ENCODE measurements at regions not wholly inside any gene's neighbourhood (a gene's known extent, or its start where the extent isn't known, plus 50 kb on each side); places are given as distances from the start of the nearest gene placed in this dataset.

DNA sequence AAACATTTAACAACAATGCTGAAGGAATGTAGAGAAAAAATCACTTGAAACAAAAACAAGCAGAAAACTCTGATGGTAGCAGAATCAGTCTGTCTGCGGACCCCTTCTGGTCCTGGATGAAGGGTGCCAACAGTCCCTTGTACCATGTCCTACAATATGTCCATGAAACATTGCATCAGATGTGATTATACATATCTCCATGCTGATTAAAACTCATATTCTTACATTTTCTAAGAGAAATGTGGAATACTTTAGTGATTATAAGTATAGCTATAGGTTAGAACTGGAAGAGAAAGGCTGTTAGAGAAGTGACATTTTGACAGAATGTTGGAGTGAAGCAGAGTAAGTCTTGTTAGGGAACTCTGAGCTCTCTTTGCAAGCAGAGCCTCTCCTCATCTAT, 286.1 kb downstream of the SH3GL2 start:
- Histone ChIP-seq H3K36me3 (replicated peaks) (no peaks in the 10 kb centered on the region), H3K4me3 (ENCODE audit: low read depth, low read length) (no peak overlapping the region), H3K27ac (no peak overlapping the region), H3K27me3 (replicated peaks) (no peaks in the 10 kb centered on the region)
- DNase-seq = no peak
- in situ Hi-C loops (cut with HindIII; ENCODE audit: low pct_ligation_motif_present, low sequenced_read_pairs) = no loop called here
- TF ChIP-seq, protein P1, sequence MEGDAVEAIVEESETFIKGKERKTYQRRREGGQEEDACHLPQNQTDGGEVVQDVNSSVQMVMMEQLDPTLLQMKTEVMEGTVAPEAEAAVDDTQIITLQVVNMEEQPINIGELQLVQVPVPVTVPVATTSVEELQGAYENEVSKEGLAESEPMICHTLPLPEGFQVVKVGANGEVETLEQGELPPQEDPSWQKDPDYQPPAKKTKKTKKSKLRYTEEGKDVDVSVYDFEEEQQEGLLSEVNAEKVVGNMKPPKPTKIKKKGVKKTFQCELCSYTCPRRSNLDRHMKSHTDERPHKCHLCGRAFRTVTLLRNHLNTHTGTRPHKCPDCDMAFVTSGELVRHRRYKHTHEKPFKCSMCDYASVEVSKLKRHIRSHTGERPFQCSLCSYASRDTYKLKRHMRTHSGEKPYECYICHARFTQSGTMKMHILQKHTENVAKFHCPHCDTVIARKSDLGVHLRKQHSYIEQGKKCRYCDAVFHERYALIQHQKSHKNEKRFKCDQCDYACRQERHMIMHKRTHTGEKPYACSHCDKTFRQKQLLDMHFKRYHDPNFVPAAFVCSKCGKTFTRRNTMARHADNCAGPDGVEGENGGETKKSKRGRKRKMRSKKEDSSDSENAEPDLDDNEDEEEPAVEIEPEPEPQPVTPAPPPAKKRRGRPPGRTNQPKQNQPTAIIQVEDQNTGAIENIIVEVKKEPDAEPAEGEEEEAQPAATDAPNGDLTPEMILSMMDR (IDR thresholded peaks at IDR 0.05; ENCODE audit: low read depth, low read length, missing control alignments) = no peak

DNA sequence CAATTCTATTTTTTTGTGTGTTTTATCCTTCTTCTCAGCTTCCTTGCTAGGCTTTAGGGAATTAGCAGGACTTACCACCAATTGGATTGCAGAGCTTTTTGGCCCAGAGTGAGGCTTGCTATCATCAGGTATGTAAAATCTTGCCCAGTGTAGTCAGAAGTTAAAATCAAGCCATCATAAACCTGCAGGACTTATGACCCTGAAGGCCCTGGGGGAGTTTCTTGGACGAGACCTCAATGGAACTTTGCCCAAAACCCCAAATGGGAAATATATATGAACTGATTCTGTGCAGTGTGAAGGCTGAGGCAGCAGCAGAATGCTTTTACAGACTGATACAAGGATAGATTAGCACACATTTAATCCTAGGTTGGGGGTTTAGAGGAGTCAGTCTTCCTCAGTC, 287.0 kb downstream of the SH3GL2 start:
- in situ Hi-C loops (cut with HindIII; ENCODE audit: low pct_ligation_motif_present, low sequenced_read_pairs) = no loop called here
- H3K27me3 ChIP-seq (replicated peaks) = no peaks in the 10 kb centered on the region
- H3K27ac ChIP-seq = no peak overlapping the region
- no peak for DNase-seq
- H3K4me3 ChIP-seq (ENCODE audit: low read depth, low read length) = no peak overlapping the region
- TF ChIP-seq, protein P1 (IDR thresholded peaks at IDR 0.05; ENCODE audit: low read depth, low read length, missing control alignments) = no peak
- H3K36me3 ChIP-seq (replicated peaks) = no peaks in the 10 kb centered on the region

DNA sequence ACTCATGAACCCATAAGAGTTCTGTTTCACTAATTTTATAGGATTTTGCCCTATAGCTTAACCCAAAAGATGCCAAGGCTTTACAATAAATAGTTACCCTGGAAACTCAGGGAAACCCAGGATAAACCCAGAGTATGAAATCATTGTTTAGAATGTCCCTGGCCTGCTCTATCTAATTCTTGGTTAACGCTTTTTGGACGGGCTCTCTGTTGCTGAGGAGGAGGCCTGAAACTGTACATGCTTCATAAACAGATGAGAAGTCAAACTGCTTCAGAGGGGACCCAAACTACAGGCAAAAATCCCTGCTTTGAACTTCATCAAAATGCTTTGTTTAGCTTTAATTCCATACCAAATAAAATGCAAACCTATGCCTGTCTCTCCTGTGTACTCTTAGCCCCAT, 291.9 kb downstream of the SH3GL2 start:
- in situ Hi-C loops (cut with HindIII; ENCODE audit: low pct_ligation_motif_present, low sequenced_read_pairs) = no loop called here
- H3K27ac ChIP-seq = no peak overlapping the region
- DNase-seq = no peak
- no peak overlapping the region for H3K4me3 ChIP-seq (ENCODE audit: low read depth, low read length)
- no peaks in the 10 kb centered on the region for H3K36me3 ChIP-seq (replicated peaks)
- TF ChIP-seq, protein P1 (IDR thresholded peaks at IDR 0.05; ENCODE audit: low read depth, low read length, missing control alignments) = no peak
- H3K27me3 ChIP-seq (replicated peaks) = no peaks in the 10 kb centered on the region

DNA sequence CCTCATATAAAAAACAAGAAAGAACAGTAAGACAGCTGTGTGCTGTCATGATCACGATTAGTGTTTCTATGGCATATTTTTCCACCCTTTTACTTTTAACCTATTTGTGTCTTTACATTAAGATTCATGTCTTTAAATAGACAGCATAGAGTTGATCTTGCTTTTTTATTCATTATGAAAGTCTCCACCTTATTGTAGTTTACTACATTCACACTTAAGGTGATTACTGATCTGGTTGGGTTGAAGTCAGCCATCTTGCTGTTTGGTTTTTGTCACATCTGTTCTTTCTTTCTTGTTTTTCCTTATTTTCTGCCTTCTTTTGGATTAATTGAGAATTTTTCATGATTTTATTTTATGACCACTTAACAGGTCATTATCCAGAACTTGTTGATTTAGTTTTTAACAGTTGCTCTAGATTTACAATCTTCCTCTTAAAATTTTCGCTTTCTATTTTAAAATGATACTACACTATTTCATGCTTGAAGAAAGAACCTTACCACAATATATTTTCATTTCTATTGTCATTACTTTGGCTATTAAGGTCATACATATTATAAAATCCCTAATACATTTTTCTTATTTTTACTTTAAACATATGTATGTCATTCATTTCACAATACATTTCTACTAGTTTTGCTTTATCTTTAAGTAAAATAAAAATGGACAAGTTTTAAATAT, 292.5 kb downstream of the SH3GL2 start:
- Histone ChIP-seq H3K27me3 (replicated peaks) (no peaks in the 10 kb centered on the region), H3K4me3 (ENCODE audit: low read depth, low read length) (no peak overlapping the region), H3K36me3 (replicated peaks) (no peaks in the 10 kb centered on the region), H3K27ac (no peak overlapping the region)
- TF ChIP-seq, protein P1 (IDR thresholded peaks at IDR 0.05; ENCODE audit: low read depth, low read length, missing control alignments) = no peak
- in situ Hi-C loops (cut with HindIII; ENCODE audit: low pct_ligation_motif_present, low sequenced_read_pairs) = no loop called here
- DNase-seq = no peak

DNA sequence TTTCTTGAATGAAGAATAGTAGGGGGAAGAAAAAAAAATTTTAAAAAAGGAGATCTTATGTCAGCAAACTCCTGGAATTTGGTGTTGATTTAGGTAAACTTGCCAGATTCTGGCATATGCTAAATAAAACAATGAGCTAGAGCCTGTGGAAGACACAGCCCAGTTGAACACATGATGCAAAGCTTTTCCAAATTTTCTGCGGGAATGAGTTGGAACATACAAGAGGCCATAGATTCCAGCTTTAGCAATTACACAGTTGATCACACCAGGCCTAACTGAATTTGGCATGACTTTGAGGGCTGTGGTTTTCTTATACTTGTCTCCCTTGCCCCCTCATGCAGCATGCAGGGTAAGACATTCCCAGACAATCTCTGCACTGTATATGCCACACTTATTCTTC, 297.0 kb downstream of the SH3GL2 start:
- H3K27ac ChIP-seq = no peak overlapping the region
- H3K36me3 ChIP-seq (replicated peaks) = no peaks in the 10 kb centered on the region
- DNase-seq = no peak
- in situ Hi-C loops (cut with HindIII; ENCODE audit: low pct_ligation_motif_present, low sequenced_read_pairs) = no loop called here
- no peaks in the 10 kb centered on the region for H3K27me3 ChIP-seq (replicated peaks)
- TF ChIP-seq, protein P1 (IDR thresholded peaks at IDR 0.05; ENCODE audit: low read depth, low read length, missing control alignments) = no peak
- no peak overlapping the region for H3K4me3 ChIP-seq (ENCODE audit: low read depth, low read length)

DNA sequence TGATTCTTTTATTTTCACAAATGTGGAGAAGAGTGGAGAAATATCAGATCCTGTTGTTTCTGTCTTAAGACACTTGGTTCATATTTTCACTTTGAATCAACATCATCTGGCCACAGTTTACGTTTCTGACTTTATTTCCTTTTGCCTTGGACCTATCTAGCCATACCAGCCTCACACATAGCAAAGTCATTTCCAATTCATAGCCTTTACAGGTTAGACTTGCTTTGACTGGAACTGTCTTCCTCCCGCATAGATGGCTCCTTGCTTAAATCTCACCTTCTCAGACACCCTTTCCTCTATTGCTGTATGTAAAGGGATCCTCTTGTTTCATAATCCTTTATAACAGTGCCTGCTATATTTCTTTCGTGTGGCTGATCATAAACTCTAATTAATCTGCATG, 297.8 kb downstream of the SH3GL2 start:
- no peak for DNase-seq
- no peaks in the 10 kb centered on the region for H3K27me3 ChIP-seq (replicated peaks)
- H3K4me3 ChIP-seq (ENCODE audit: low read depth, low read length) = no peak overlapping the region
- in situ Hi-C loops (cut with HindIII; ENCODE audit: low pct_ligation_motif_present, low sequenced_read_pairs) = no loop called here
- no peak overlapping the region for H3K27ac ChIP-seq
- no peaks in the 10 kb centered on the region for H3K36me3 ChIP-seq (replicated peaks)
- TF ChIP-seq, protein P1 (IDR thresholded peaks at IDR 0.05; ENCODE audit: low read depth, low read length, missing control alignments) = no peak
